Activated T-cell treated with anti-CD3 and anti-CD28 coated beads for 48 hours (primary cell): ENCODE measurements at regions not wholly inside any gene's neighbourhood (a gene's known extent, or its start where the extent isn't known, plus 50 kb on each side); places are given as distances from the start of the nearest gene placed in this dataset.
"Not testable (repeated sequence)": the region's sequence is repeated elsewhere in the genome, so short reads cannot be mapped to it uniquely, and the experiment has no call there.

Experiments
- DNase-seq: peaks from one replicate; pipeline ENCODE4 v3.0.0-alpha.2; 2020; ENCODE audit warnings: low read depth

DNA sequence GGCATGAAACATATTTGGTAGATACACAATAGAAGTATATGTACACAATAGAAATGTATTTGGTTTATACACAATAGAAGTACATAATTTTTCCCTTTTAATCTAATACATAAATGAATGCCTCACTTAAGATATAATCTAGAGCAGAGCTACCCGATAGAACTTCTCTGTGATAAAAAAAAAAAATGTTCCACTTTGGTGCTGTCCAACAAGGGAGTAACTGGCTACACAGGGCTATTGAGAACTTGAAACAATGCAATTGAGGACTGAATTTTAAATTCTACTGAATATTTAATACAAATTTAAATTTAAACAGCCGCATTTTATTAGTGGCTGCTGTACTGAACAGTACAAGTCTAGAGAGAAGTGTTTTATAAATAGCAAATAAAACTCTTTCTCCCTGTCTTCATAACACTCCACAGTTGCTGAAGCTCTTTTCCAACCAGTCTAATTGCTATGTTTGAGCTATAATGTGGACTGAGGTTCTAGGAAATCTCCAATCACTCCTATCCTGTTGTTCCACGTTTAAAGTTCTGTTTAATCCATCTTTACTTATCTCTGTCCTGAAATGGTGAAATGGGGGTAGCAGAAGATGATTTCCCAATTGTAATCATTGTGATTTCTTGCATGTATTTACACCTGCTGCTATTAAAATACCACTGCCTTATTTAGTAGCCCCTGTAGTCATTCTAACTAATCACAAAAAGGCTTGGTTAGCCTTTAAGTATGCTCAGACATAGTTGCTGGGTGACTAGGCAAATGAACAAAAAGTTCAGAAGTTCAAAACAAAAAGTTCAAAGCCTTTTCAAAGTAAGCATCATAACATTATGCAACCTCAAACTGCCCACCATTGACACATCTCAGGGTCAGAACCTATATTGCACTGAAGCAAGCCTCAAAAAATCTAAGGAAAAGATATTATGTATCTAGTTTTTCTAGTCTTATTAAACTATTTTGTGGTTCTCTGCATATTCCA is 192.3 kb upstream of the C1orf87 start:
- DNase-seq: no peak

GRCh38 chr1:60262701-60263100 is 189.1 kb upstream of the C1orf87 start:
- DNase-seq: no peak

DNA sequence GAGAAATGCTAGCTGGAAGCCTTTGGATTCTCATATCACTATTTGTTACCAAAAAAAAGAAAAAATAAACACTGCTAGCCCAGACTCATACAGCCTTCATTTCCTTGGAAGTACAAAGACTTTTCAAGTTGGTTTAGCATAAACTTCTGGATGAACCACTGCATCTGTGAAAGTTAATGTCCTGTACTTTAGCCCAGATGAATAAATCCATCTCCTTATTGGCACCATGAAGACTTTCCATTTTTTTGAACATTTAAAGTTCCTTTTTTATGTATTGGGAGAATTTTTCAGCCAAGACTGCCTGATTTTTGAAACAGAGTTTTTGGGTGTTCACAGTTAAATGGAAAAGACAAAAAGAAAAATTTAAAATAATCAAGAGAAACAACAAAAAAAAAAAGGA is 184.0 kb upstream of the C1orf87 start:
- no peak for DNase-seq

- no peak for DNase-seq
These were observed 182.0 kb upstream of the C1orf87 start for GRCh38 chr1:60255565-60255964.

DNA sequence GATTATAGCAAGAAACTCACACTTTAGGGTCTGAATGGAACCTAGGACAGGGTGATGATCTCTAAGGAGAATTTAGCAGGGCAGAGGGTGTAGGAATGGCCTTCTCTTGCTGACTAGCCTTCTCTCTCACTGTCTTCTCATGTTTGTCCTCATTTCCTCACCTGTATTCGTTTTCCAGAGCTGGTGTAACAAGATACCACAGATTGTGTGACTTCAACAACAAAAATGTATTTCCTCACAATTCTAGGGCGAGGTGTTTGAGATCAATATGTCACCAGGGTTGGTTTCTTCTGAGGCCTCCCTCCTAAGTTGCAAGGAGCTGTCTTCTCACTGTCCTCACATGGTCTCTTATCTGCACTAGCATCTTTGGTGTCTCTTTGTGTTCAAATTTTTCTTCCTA is 177.9 kb upstream of the C1orf87 start:
- DNase-seq: no peak

DNA sequence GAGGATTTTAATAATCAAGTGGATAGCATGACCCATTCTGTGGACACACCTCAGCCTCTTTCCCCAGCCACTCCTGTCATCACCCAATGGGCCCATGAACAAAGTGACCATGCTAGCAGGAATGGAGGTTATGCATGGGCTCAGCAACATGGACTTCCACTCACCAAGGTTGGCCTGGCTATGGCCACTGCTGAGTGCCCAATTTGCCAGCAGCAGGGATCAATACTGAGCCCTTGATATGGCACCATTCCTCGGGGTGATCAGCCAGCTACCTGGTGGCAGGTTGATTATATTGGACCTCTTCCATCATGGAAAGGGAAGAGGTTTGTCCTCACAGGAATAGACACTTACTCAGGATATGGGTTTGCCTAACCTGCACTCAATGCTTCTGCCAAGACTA is 173.9 kb upstream of the C1orf87 start:
- not testable (repeated sequence) for DNase-seq

- DNase-seq: no peak
These were observed 171.8 kb upstream of the C1orf87 start for GRCh38 chr1:60245324-60245723.

DNA sequence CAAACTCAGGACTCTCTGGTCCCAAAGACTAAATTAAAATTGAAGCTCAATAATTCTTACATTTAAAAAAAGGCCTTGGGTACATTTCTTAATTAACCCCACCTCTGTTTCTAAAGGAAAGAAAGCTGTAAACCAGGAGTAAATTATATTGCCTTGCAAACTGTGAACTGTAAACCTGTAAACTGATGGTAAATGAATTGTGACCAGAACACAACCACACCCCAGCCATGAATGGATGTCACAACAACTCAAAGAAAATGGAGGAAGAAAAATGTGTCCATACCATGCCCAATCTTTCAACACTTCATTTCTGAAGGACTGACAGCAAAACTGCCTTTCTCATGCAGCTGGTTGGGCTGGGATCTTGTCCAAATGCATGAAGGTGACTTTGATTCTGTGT is 171.3 kb upstream of the C1orf87 start:
- no peak for DNase-seq

GRCh38 chr1:60235275-60235674 is 161.7 kb upstream of the C1orf87 start:
- no peak for DNase-seq

DNA sequence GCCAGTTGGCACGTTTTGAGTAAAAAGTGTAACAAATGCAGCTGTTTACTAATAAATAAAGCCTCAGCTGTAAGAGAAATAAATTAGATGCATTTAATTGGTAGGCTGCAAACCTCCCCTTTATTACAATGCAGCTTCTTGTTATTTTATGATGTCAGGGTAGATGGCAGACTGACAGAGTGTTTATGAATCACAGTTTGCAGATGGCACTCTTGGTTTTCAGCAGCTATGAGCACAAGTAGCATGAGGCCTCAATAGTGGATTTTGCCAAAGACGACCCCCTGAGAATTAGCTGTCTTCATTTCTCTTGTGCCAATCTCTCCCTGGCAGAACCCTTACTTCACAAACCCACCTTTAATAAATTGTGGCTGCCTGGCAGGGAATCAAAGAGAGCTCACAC is 161.2 kb upstream of the C1orf87 start:
- no peak for DNase-seq

GRCh38 chr1:60229821-60230220 is 156.3 kb upstream of the C1orf87 start:
- no peak for DNase-seq

- DNase-seq: no peak
These were observed 154.5 kb upstream of the C1orf87 start for GRCh38 chr1:60228041-60228491.

DNA sequence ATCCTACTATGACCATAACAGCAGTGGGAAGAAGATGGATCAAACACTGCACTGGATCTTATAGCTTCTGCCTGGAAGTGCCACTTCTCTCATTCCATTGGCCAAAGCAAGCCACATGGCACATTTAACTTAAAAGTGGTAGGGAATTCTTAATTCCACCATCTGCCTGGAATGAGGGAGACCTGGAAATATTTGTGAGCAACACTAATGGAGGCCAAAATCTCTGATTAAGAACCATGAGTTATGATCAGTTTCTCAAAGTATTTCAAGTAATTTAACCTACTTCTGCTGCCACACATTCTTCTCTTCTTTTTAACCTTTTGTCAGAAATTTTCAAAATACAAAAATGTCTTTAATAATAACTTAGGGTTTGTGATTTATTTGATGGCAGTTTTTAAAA is 154.0 kb upstream of the C1orf87 start:
- no peak for DNase-seq

DNA sequence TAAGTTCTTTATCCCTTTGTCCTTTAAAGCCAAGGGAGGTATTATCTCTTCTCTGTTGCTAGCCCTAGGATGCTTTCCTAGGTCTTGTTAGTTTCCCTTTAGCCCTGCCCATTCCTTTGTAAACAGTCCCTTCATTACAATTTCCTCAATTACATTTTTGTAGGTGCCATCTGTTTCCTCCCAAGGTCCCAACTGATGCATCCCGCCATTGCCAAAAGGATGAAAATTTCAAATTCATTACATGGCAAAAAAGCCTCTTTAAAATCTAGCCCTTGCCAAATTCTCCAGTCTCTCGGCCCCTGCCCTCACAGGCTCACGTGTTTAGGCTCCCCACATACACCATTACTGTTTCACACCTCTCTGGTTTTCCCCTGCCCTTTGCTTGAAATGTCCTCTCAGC is 151.9 kb upstream of the C1orf87 start:
- DNase-seq: no peak

- DNase-seq: no peak
These were observed 151.0 kb upstream of the C1orf87 start for GRCh38 chr1:60224523-60224922.

DNA sequence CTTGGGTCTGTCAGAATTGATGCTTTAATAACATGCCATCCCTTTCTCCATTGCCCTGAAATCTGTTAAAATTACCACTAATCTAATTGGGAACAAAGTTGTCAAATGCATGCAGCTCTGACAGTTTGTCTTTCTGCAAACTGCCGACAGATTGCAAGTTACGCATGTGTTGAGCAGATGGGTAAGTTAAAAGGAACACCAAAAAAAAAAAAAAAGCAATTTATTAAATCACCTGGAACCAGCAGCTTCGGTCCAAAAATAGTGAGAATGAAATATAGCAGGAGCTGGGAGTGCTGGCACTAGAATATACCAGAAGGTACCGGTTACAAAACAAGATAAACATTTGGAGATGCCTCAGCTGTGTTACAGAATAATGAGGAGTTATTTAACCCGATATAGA is 149.6 kb upstream of the C1orf87 start:
- DNase-seq: no peak

DNA sequence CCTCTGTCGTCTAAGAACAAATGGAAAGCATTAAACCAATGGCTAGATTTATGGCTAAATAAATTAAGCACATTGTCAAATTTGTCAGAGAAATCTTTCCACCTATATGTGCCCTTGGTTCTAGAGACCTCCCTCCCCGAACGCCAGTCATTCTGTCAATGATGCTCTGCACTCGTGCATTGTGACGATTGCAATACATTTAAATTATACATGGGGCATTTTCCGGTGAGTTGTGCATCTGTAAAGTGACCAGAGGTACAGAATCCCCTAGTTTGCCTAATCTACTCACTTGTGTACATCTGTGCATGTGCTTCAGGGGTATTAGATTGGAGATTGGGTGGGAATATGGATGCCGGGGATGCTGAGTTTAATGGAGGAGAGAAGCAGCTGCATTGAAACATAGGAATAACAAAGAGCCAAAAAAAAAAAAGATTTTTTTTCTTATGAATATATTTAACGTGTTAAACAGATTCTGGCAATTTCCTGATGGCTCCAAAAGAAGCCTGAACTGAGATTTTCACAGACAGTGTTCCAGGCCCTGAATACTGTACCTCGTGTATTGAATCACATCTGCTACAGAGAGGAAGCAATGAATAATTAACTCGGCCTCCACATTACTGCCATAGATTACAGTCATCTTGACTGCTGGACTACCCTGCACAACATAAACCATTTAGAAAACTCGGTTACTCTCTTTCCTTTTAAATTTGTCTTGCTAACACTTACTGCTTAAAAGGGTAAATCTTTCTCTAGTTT is 149.0 kb upstream of the C1orf87 start:
- no peak for DNase-seq

- DNase-seq: no peak
These were observed 139.7 kb upstream of the C1orf87 start for GRCh38 chr1:60213253-60213652.

DNA sequence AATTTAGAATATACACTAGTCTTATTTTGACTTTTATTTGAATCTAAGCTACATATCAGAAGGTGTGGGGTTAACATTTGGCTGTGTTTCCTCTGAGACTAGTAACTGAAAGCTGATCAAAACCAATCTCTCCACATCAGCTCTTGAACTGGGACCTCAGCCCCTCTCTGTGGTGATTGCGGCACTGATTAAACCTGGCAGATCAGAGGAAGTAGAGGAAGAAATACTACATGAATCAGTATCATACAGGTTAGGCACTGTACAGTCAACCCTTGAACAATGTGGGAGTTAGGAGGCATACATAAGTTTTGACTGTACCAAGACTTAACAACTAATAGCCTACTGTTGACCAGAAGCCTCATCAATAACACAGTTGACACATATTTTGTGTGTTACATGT is 122.5 kb upstream of the C1orf87 start:
- peak; percentile 1 for DNase-seq

DNA sequence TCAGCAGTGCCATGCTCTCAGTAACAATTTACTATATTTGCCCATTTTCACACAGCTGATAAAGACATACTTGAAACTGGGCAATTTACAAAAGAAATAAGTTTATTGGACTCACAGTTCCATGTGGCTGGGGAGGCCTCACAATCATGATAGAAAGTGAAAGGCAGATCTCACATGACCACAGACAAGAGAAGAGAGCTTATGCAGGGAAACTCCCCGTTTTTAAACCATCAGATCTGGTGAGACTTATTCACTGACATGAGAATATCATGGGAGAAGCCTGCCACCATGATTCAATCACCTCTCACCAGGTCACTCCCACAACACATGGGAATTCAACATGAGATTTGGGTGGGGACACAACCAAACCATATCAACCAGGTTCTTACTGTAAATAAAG is 112.1 kb upstream of the C1orf87 start:
- DNase-seq: no peak

- no peak for DNase-seq
These were observed 111.0 kb upstream of the C1orf87 start for GRCh38 chr1:60184521-60184920.

GRCh38 chr1:60173729-60174505 is 100.3 kb upstream of the C1orf87 start:
- no peak for DNase-seq
